Endothelial cell of umbilical vein (primary cell): ENCODE measurements at regions not wholly inside any gene's neighbourhood (a gene's known extent, or its start where the extent isn't known, plus 50 kb on each side); places are given as distances from the start of the nearest gene placed in this dataset.

Source experiments
- EZH2 ChIP-seq: IDR thresholded peaks from 2 replicates; pipeline ENCODE4 v1.6.1; 2012; ENCODE audit warnings: borderline replicate concordance, low read depth, mild to moderate bottlenecking, moderate library complexity, low read length, inconsistent platforms; ENCODE audit not compliant: severe bottlenecking
- JUN ChIP-seq: IDR thresholded peaks from 2 replicates; pipeline ENCODE4 v1.6.1; 2011; ENCODE audit warnings: borderline replicate concordance, low read depth; ENCODE audit not compliant: insufficient read length, insufficient read depth
- POLR2A ChIP-seq: IDR thresholded peaks from 2 replicates; pipeline ENCODE4 v1.6.1; 2012; ENCODE audit warnings: low read depth, mild to moderate bottlenecking, control low read depth, low read length
- POLR2AphosphoS5 ChIP-seq: IDR thresholded peaks from 2 replicates; pipeline ENCODE4 v1.6.1; 2012; ENCODE audit warnings: low read depth, mild to moderate bottlenecking, control low read depth, low read length, moderate library complexity; ENCODE audit not compliant: insufficient read depth
- TF ChIP-seq, protein P1 (sequence below), 2 donors: IDR thresholded peaks; 1 replicate in 1 of 2; 2 replicates in 1 of 2; pipeline ENCODE4 v1.5.1; 2011; ENCODE audit warnings: low read length in 2 of 2, mild to moderate bottlenecking in 2 of 2, moderate library complexity in 2 of 2, control low read depth in 1 of 2, inconsistent platforms in 1 of 2, low read depth in 1 of 2; ENCODE audit not compliant: insufficient read depth in 1 of 2; ENCODE audit errors: extremely low read depth in 1 of 2
- TF ChIP-seq, protein P2 (sequence below): IDR thresholded peaks from 2 replicates; pipeline ENCODE4 v1.6.1; 2011; ENCODE audit not compliant: insufficient read depth, insufficient read length

DNA sequence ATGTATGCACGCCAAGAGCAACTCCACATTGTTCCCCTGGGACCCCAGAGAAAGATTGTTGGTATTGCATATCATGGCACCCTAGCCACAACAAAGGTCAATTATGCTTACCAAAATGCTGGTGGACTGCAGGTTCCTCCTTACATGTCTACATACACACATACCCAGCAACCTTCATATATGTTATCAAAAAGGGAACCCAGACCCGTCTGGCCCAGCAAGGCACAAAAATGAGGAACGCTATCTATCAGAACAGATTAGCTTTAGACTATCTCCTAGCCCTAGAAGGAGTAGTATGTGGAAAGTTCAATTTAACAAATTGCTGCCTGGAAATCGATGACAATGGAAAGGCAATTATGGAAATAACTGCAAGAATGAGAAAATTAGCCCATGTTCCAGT lies 61.5 kb downstream of the DHRS2 start:
- TF ChIP-seq EZH2: no peak
- TF ChIP-seq, protein P1, sequence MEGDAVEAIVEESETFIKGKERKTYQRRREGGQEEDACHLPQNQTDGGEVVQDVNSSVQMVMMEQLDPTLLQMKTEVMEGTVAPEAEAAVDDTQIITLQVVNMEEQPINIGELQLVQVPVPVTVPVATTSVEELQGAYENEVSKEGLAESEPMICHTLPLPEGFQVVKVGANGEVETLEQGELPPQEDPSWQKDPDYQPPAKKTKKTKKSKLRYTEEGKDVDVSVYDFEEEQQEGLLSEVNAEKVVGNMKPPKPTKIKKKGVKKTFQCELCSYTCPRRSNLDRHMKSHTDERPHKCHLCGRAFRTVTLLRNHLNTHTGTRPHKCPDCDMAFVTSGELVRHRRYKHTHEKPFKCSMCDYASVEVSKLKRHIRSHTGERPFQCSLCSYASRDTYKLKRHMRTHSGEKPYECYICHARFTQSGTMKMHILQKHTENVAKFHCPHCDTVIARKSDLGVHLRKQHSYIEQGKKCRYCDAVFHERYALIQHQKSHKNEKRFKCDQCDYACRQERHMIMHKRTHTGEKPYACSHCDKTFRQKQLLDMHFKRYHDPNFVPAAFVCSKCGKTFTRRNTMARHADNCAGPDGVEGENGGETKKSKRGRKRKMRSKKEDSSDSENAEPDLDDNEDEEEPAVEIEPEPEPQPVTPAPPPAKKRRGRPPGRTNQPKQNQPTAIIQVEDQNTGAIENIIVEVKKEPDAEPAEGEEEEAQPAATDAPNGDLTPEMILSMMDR (IDR thresholded peaks at IDR 0.05; ENCODE audit: extremely low read depth in 1 of 2, insufficient read depth in 1 of 2, low read depth in 1 of 2, low read length in 2 of 2): no peak
- no peak for TF ChIP-seq POLR2A
- no peak for TF ChIP-seq POLR2AphosphoS5
- TF ChIP-seq, protein P2, sequence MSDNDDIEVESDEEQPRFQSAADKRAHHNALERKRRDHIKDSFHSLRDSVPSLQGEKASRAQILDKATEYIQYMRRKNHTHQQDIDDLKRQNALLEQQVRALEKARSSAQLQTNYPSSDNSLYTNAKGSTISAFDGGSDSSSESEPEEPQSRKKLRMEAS: no peak
- no peak for TF ChIP-seq JUN
